ENCODE measurements at regions not wholly inside any gene's neighbourhood (a gene's known extent, or its start where the extent isn't known, plus 50 kb on each side); places are given as distances from the start of the nearest gene placed in this dataset.

DNA sequence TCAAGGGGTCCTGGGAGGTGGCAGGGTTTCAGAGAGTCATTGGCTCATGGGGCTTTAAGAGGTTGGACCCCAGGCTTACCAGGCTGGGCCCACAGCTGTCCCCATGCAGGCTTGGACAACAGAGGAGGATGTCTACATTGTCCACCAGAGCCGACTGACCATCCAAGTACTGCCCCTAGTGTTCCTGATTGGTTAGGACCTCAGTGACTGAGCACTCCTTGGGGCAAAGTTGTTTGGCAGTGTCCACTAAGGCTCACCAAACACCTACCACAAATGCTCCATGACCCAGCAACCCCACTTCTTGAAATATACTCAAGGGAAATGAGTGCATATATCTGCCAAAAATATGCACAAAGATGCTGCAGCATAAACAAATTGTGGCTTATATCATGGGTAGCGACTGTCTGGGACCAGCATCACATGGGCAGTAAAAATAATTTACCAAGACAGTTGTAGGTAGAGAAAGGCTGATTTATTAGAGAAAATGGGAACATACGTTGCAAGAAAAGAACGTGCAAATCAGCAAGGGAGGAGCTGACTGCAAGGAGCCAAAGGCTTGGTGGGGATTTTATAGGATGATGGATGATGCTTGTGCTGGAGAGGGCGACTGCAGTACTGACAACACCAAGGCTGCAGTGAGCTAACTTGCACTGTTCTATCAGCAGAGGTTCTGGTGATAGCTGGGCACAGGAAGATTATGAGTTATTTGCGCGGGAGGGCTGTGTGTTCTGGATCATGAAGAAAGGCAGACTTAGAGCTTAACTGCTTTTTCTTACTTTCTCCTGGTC is 265.2 kb downstream of the GADD45G start:
- DNase-seq = no peak

GRCh38 chr9:89871871-89872331 is 267.1 kb downstream of the GADD45G start:
- no peak for DNase-seq

GRCh38 chr9:89872426-89872912 is 267.7 kb downstream of the GADD45G start:
- DNase-seq = no peak

GRCh38 chr9:89872913-89873707 is 268.3 kb downstream of the GADD45G start:
- DNase-seq = no peak

DNA sequence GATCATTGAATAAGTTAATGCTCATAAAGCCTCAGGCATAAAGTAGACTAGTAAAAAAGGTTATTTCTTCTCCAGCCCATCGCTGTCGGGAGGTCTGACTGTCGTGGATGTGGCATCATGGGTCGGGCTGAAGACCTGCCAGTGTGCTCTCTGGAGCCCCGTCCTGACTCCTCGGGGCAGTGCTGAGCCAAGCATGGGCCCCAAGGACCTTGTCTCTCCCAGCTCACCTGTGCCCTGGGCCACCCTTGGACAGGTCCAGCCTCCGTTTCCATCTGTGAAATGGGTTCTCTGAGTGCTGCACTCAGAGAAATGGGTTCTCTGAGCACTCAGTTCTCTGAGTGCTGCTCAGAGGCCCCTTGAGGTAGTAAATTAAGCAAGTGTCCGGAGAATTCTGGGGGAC is 269.0 kb downstream of the GADD45G start:
- no peak for DNase-seq

DNA sequence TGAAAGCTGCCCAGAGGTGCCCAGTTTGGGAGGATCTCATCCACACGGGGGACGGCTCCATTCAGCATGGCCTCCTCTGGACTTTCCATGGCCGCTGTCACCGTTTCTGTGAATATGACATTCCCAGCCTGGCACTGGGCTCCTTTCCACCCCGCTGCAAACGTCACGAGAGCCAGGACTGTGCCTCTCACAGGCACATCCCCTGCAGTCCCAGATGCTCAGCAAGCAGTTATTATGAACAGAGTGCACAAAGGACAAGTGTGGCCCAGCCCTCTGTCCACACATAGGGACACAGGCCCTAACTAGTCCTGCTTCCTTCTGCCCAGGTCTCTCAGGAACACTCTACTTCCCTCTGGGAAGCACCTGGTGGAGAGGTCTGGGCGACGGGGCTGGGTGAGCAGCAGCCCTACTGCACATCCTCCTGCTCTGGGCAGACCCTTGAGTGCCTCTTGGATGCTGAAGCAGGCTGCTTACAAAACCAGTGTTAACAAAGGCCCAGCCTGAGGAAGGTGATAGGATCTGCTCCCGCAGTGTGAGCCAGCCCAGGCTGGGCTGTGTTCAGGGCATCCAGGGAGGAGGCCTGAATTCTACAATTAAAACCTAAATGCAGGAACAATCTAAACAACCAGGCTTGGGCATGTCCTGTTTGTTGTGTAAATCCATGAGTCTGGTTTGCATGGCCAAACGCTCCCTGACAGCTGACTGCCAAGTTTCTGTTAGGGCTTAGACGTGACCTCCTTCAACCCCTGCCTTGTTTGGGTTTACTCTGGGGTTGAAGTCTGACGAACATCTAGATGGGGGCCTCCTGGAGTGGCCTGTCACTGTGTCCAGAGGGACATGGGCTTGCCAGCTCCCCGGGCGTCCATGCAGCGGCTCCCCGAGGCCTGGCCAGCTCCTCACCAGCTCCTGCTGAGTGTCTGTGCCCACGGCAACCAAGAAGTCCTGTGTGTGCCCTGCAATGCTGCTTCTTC is 269.8 kb downstream of the GADD45G start:
- no peak for DNase-seq

DNA sequence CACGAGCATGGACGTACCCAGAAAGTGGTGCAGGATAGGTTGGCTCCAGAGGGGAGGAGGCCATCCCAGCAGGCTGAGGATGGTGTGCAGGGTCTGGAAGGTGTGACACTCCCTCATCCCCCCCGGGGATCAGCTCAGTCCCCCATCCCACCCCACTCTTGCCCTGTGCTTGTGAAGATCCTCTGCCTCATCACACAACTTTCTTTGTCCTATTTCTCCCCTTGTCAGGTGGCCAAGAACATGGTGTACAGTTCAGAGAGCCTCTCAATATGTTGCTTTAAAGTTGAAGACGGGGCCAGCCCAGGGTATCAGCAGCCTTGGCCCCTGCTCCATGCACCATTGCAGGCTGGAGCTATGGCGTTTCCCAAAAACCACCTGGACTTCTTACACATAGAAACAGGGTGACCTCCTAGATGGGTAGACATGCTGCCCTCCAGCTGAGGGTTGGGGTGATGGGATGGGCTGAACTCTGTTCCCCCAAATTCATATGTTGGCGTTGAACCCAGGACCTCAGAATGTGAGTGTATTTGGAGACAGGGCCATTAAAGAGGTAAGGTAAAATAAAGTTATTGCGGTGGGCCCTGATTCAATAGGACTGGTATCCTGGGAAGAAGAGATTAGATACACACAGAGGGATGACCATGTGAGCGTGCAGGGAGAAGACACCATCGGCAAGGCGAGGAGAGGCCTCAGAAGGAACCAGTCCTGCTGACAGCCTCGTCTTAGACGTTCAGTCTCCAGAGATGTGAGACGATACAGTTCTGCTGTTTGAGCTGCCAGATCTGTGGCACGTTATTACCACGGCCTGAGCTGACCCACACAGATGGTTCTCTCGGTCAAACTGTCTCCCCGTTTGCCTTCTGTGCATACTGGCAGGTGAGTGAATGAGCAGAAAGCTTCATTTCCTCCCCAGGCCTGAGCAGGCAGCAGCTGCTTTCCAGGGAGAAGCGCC is 272.5 kb downstream of the GADD45G start:
- DNase-seq = no peak

GRCh38 chr9:89878003-89878411 is 273.2 kb downstream of the GADD45G start:
- no peak for DNase-seq

DNA sequence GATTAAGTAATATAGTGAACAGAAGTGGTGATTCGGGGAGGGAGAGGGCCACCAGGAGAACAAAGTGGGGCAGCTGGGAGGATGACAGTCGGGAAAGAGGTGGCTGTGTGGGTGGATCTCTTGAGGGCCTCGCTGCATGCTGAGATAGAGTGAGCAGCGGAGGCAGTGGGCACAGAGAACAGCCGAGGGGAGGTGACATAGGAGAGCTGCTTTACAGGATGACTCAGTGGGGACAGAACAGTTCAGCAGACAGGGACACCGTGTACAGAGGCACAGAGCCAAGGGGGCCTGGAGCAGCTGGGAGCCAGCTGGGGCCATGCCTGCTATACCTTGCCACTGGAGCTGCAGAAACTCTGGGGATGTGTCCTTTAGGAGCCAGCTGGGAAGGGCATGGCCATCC is 273.9 kb downstream of the GADD45G start:
- no peak for DNase-seq

GRCh38 chr9:89879276-89879675 is 274.5 kb downstream of the GADD45G start:
- DNase-seq = no peak

DNA sequence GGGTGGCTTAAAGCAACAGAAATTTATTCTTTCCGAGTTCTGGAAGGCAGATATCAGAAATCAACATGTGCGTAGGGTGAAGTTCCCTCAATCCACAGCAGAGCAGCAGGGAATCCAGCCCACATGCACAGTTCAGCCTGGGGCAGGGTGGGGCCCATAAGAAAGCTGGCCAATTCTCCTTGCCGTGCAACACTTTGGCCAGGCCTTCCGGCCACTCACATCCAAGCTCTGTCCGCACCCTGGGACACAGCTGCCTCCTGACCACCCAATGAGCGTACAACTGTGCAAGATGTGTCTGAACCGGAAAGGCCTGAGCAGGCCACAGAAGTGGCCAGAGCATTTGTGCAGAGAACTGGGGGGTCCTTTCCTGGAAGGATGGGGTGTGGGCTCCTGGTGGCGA is 274.9 kb downstream of the GADD45G start:
- no peak for DNase-seq

- DNase-seq = no peak
Observed at GRCh38 chr9:89880161-89880560, 275.3 kb downstream of the GADD45G start.

DNA sequence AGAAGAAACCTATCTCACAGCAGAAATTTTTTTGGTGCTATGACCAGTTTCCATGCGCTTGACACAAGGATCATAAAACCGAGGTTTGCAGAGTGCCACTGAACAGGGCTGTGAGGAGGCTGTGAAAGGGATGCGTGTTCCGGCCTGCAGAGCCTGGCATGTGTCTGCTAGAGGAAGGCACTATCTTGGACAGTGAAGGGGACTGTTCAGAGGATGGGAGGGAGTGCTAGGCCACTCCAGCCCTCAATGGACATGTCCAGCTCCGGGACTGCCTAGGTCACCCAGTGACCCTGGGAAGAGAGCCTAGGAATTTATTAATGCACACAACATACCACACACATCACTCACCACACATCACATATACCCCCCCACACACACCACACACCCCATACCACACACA is 275.9 kb downstream of the GADD45G start:
- no peak for DNase-seq

DNA sequence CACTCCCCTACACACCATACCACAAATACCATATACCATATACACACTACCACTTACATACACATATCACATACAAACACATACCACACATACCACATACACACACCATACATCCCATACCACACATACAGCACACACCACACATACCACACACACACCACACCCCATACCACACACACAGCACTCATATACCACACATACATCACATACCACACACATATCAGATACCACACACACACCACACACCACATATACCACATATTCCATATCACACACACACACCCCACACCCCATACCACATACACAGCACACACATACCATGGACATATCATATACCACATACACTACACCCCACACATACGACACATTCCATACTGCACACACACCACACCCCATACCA is 276.6 kb downstream of the GADD45G start:
- no peak for DNase-seq

GRCh38 chr9:89882930-89883361 is 278.1 kb downstream of the GADD45G start:
- DNase-seq = no peak

GRCh38 chr9:89883401-89884341 is 278.9 kb downstream of the GADD45G start:
- no peak for DNase-seq

GRCh38 chr9:89884356-89885083 is 279.7 kb downstream of the GADD45G start:
- DNase-seq = no peak

- DNase-seq = no peak
Observed at GRCh38 chr9:89885156-89885555, 280.3 kb downstream of the GADD45G start.

DNA sequence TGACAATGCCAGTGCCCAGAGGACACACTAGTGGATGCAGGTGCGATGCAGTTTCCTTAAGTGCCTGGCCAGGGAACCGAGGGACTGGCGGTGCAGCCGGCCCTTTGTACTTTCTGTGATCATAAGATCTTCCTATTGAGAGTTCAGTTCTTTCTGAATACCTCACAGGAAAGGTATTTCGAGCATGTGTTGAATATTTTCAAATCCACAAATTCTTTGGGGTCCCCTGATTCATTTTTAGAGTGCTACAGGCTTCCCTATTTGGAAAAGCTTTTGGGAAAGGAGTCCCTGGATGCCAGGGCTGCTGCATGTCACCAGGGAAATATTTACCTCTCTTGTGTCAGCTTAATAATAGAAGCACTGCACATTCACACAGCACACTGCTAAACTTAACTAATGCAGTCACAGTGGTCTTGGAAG is 281.5 kb downstream of the GADD45G start:
- no peak for DNase-seq

DNA sequence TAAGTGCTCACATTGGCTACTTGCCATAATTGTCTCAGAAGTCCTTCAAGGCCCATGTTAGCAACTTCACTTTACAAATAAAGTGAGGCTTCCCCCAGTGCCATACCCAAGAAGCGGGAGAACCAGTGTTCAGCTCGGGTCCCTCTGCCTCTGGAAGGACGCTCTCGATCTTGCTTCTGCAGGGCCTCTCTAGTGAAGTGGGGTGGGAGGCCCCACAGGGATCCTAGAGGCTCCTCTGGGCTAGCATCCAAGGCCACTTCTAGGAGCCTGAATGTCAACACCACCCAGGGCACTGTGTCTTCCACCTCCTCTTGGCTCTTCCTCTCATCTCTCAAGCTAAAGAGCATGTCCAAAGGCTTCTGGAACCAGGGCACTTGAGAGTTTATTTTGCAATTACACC is 282.5 kb downstream of the GADD45G start:
- DNase-seq = no peak

Data from CD4-positive, alpha-beta T cell treated with Interleukin-15 for 1 hour (primary cell).